Lower leg skin (tissue), 4 donors: ENCODE measurements at regions not wholly inside any gene's neighbourhood (a gene's known extent, or its start where the extent isn't known, plus 50 kb on each side); places are given as distances from the start of the nearest gene placed in this dataset.
"Not testable (repeated sequence)": the region's sequence is repeated elsewhere in the genome, so short reads cannot be mapped to it uniquely, and the experiment has no call there.

Experiments used
- DNase-seq, 2 donors: peaks; one replicate each; pipeline ENCODE4 v3.0.0-alpha.2; 2019; ENCODE audit warnings: low spot score in 2 of 2
- H3K4me3 ChIP-seq: fragments of 200-600 bp; sonication (generic); 2 replicates; pipeline ENCODE4 v1.5.1; 2017; ENCODE audit warnings: mild to moderate bottlenecking, low read depth; ENCODE audit not compliant: poor library complexity, severe bottlenecking
- POLR2A ChIP-seq, 2 donors: fragments of 450-650 bp; IDR thresholded peaks; one replicate each; pipeline ENCODE4 v1.6.1; 2016 to 2017; ENCODE audit warnings: antibody characterized with exemption in 2 of 2, mild to moderate bottlenecking in 1 of 2, moderate library complexity in 1 of 2
- WGBS, 2 donors: methylation state at CpG; one replicate each; pipeline ENCODE4 v1.1.5; 2018; 5-methylcytosine and 5-hydroxymethylcytosine counted together
- intact Hi-C: fragments of 100-400 bp; cut with DNase I; formaldehyde crosslinking; loops from one replicate; pipeline ENCODE4 v1.15.0; 2023; ENCODE audit warnings: low total_unique reads
- TF ChIP-seq, protein P1 (sequence below), 3 donors: fragments of 450-650 bp; IDR thresholded peaks; one replicate each; pipeline ENCODE4 v1.5.1; 2016; ENCODE audit warnings: antibody characterized with exemption in 3 of 3, mild to moderate bottlenecking in 3 of 3, moderate library complexity in 2 of 3

GRCh38 chr10:65270969-65271368 lies 1654.9 kb upstream of the LRRTM3 start:
- no peak overlapping the region for H3K4me3 ChIP-seq
- intact Hi-C loops: no loop called here
- WGBS, 2 donors: 93 to 96% methylated on average over 10 of the region's 10 CpGs
- no peak for TF ChIP-seq POLR2A (IDR thresholded peaks at IDR 0.05)
- TF ChIP-seq, protein P1, sequence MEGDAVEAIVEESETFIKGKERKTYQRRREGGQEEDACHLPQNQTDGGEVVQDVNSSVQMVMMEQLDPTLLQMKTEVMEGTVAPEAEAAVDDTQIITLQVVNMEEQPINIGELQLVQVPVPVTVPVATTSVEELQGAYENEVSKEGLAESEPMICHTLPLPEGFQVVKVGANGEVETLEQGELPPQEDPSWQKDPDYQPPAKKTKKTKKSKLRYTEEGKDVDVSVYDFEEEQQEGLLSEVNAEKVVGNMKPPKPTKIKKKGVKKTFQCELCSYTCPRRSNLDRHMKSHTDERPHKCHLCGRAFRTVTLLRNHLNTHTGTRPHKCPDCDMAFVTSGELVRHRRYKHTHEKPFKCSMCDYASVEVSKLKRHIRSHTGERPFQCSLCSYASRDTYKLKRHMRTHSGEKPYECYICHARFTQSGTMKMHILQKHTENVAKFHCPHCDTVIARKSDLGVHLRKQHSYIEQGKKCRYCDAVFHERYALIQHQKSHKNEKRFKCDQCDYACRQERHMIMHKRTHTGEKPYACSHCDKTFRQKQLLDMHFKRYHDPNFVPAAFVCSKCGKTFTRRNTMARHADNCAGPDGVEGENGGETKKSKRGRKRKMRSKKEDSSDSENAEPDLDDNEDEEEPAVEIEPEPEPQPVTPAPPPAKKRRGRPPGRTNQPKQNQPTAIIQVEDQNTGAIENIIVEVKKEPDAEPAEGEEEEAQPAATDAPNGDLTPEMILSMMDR (IDR thresholded peaks at IDR 0.05): no peak
- DNase-seq: no peak

- H3K4me3 ChIP-seq: no peak overlapping the region
- intact Hi-C loops: no loop called here
- DNase-seq: no peak
- TF ChIP-seq POLR2A (IDR thresholded peaks at IDR 0.05): no peak
- TF ChIP-seq, protein P1 (IDR thresholded peaks at IDR 0.05): no peak
Measured at GRCh38 chr10:65273115-65273514, 1652.7 kb upstream of the LRRTM3 start.

- H3K4me3 ChIP-seq: no peak overlapping the region
- TF ChIP-seq POLR2A (IDR thresholded peaks at IDR 0.05): no peak
- TF ChIP-seq, protein P1 (IDR thresholded peaks at IDR 0.05): no peak
- DNase-seq: no peak
- intact Hi-C loops: no loop called here
- 78 to 86% methylated on average over 4 of the region's 4 CpGs for WGBS, 2 donors
Measured at GRCh38 chr10:65275296-65275695, 1650.5 kb upstream of the LRRTM3 start.

DNA sequence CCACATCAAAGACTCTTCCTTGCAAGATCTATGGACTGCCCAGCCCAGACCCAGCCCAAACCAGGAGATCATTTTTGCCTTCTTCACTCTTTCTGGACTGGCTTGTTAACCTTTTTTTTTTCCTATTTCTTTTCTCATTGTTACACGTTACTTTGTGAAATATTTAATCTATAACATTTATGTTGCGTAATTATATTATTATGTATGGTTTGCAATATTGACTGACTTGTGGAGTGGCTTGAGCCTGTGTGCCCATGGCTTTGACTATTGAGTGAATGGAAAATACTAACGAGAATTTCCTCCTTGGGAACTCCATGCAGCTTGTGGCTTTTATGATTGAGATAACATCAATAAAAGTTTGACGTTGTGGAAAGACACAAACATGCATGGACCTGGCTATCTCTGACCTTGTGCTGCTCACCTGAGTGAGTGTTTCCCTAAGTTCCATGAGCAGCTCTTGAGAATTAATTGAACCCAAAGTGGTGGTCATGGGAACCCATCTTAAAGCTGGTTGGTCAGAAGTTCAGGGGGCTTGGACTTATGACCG lies 1641.3 kb upstream of the LRRTM3 start:
- no peak for DNase-seq
- WGBS, 2 donors: 83 to 88% methylated on average over 5 of the region's 5 CpGs
- no peak overlapping the region for H3K4me3 ChIP-seq
- no peak for TF ChIP-seq POLR2A (IDR thresholded peaks at IDR 0.05)
- TF ChIP-seq, protein P1 (IDR thresholded peaks at IDR 0.05): no peak
- intact Hi-C loops: no loop called here

- intact Hi-C loops, DNase-seq, H3K4me3 ChIP-seq: not testable (repeated sequence)
- WGBS, 2 donors: 88 to 98% methylated on average over 3 of the region's 3 CpGs
Measured at GRCh38 chr10:65285726-65286125, 1640.1 kb upstream of the LRRTM3 start.

DNA sequence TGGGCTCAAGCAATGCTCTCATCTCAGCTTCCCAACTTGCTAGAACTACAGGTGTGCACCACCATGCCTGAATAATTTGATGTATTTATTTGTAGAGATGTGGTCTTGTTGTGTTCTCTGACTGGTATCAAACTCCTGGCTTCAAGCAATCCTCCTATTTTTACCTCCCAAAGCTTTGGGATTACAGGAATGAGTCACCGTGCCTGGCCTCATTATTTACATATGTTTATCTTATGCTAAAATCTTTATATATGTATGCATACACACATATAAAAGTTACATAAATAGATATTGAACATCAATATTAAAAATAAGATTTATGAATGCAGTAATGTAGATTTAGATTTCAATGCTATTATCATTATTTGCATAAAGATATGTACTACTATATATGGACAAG lies 1634.5 kb upstream of the LRRTM3 start:
- intact Hi-C loops: no loop called here
- no peak for DNase-seq

More for the DNA sequence above, 1634.5 kb upstream of the LRRTM3 start:
- no peak overlapping the region for H3K4me3 ChIP-seq
- TF ChIP-seq, protein P1 (IDR thresholded peaks at IDR 0.05): no peak
- no peak for TF ChIP-seq POLR2A (IDR thresholded peaks at IDR 0.05)
- WGBS, 2 donors: 49 to 62% methylated on average over 1 of the region's 1 CpG
